ENCODE measurements at regions not wholly inside any gene's neighbourhood (a gene's known extent, or its start where the extent isn't known, plus 50 kb on each side); places are given as distances from the start of the nearest gene placed in this dataset.

- no peaks in the 10 kb centered on the region for H3K27me3 Mint-ChIP-seq
- DNase-seq (ENCODE audit: extremely low spot score, unreplicated experiment): no peak
- peaks cover 40% of the 10 kb centered on the region for H3K4me1 Mint-ChIP-seq (ENCODE audit: unreplicated experiment)
- no peak overlapping the region for H3K27ac Mint-ChIP-seq
- no peaks in the 10 kb centered on the region for H3K9me3 Mint-ChIP-seq
- H3K36me3 Mint-ChIP-seq: no peaks in the 10 kb centered on the region
- TF ChIP-seq CTCF (conservative IDR thresholded peaks at IDR 0.05): no peak
- H3K4me3 Mint-ChIP-seq: no peak overlapping the region
These were observed 53.9 kb upstream of the TIAM1 start for GRCh38 chr21:31397939-31398338.

- H3K27me3 Mint-ChIP-seq: no peaks in the 10 kb centered on the region
- peaks cover 40% of the 10 kb centered on the region for H3K4me1 Mint-ChIP-seq (ENCODE audit: unreplicated experiment)
These were observed 53.5 kb upstream of the TIAM1 start for GRCh38 chr21:31397515-31397926.

GRCh38 chr21:31397030-31397429 lies 53.0 kb upstream of the TIAM1 start:
- Mint-ChIP-seq H3K9me3 (no peaks in the 10 kb centered on the region), H3K4me3 (peak overlapping the region; percentile 15), H3K36me3 (no peaks in the 10 kb centered on the region), H3K27ac (no peak overlapping the region), H3K4me1 (ENCODE audit: unreplicated experiment) (peaks cover 40% of the 10 kb centered on the region), H3K27me3 (no peaks in the 10 kb centered on the region)
- no peak for TF ChIP-seq CTCF (conservative IDR thresholded peaks at IDR 0.05)
- DNase-seq (ENCODE audit: extremely low spot score, unreplicated experiment): no peak

More at GRCh38 chr21:31397515-31397926, 53.5 kb upstream of the TIAM1 start:
- Mint-ChIP-seq H3K4me3 (peak overlapping the region; percentile 15), H3K9me3 (no peaks in the 10 kb centered on the region), H3K27ac (no peak overlapping the region), H3K36me3 (no peaks in the 10 kb centered on the region)
- DNase-seq (ENCODE audit: extremely low spot score, unreplicated experiment): no peak
- TF ChIP-seq CTCF (conservative IDR thresholded peaks at IDR 0.05): no peak

- Mint-ChIP-seq H3K27ac (no peak overlapping the region), H3K9me3 (no peaks in the 10 kb centered on the region), H3K4me3 (no peak overlapping the region), H3K4me1 (ENCODE audit: unreplicated experiment) (peaks cover 40% of the 10 kb centered on the region), H3K36me3 (no peaks in the 10 kb centered on the region), H3K27me3 (no peaks in the 10 kb centered on the region)
- DNase-seq (ENCODE audit: extremely low spot score, unreplicated experiment): no peak
- TF ChIP-seq CTCF (conservative IDR thresholded peaks at IDR 0.05): no peak
These were observed 52.3 kb upstream of the TIAM1 start for GRCh38 chr21:31396399-31396798.

GRCh38 chr21:31395791-31396190 lies 51.7 kb upstream of the TIAM1 start:
- Mint-ChIP-seq H3K4me1 (ENCODE audit: unreplicated experiment) (peaks cover 40% of the 10 kb centered on the region), H3K27me3 (no peaks in the 10 kb centered on the region), H3K4me3 (peak overlapping the region; percentile 35), H3K9me3 (no peaks in the 10 kb centered on the region), H3K36me3 (no peaks in the 10 kb centered on the region), H3K27ac (no peak overlapping the region)
- no peak for DNase-seq (ENCODE audit: extremely low spot score, unreplicated experiment)
- no peak for TF ChIP-seq CTCF (conservative IDR thresholded peaks at IDR 0.05)

- H3K9me3 Mint-ChIP-seq: no peaks in the 10 kb centered on the region
- H3K36me3 Mint-ChIP-seq: no peaks in the 10 kb centered on the region
- H3K27ac Mint-ChIP-seq: peak overlapping the region; percentile 3
- TF ChIP-seq CTCF (conservative IDR thresholded peaks at IDR 0.05): no peak
- no peak for DNase-seq (ENCODE audit: extremely low spot score, unreplicated experiment)
- H3K4me1 Mint-ChIP-seq (ENCODE audit: unreplicated experiment): peaks cover 42% of the 10 kb centered on the region
- peak overlapping the region; percentile 35 for H3K4me3 Mint-ChIP-seq
- no peaks in the 10 kb centered on the region for H3K27me3 Mint-ChIP-seq
These were observed 51.2 kb upstream of the TIAM1 start for GRCh38 chr21:31395268-31395667.

Data from type B pancreatic cell (in vitro differentiated cells).